NCI-H1092 (cell line): ENCODE measurements at regions not wholly inside any gene's neighbourhood (a gene's known extent, or its start where the extent isn't known, plus 50 kb on each side); places are given as distances from the start of the nearest gene placed in this dataset.

ENCODE experiments used
- DNase-seq: peaks from one replicate; lab custom pipeline; 2025; lab: John Stamatoyannopoulos, UW

DNA sequence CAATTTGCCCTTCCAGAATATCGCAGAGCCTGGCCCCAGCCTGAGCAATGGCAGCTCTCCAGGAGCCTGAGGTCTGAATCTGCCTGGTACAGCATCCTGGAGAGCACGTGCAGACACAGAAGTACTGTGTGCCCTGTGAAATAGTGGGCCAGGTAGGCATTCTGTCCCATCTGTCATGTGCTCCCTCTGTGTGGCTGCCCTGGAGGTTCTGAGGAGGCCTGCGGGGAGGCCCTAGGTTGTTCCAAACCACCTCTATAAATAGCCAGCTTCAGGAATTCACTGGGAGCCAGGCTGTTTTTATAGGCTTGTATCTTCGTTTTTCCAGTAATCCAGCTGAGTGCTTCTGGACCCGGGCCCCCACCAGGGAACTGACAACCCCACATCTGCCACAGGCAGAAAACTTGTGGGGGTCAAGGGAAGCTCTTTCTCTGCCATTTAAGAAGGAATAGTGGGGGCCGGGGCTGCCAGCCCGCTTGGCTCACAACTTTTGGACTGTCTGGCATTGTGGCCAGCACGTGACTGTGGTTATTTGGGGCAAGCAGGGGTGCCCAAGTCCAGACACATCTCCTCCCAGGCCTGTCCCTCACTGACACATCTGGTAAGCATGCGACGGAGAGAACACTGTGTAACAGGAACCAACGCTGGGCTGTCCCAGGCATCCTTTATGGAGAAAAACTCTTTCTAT is 356.3 kb upstream of the TNRC6C start:
- DNase-seq = no peak

- DNase-seq = no peak
Observed at GRCh38 chr17:77602883-77603640, 355.4 kb upstream of the TNRC6C start.

DNA sequence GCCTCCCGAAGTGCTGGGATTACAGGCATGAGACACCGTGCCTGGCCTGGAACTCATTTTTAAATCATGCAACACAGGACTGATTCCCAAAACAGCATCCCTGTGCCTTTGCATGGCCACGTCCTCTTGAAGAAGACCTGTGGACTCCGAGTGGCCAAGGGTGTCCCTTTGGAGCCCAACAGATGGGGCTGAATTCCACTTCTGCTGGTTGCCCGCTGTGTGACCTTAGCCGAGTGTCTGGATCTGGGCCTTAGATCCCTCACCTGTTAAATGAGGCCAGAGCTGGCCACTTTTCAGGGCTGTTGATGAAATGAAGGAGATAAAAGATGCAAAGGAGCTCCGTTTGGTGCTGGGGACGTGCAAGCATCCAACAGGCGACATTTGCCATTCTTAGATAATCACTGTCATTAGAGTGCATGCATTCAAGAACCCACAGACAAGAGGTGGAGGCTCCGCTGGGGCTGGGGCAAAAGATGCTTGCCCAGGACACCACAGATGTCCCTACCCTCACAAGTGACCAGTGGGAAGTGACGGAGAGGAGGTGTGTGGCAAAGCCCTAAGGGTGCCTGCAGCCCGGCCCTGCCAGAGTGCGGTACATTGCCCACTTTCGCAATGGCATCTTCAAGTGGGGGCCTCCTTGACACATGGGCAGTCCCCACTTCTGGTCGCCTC is 354.1 kb upstream of the TNRC6C start:
- no peak for DNase-seq

GRCh38 chr17:77604973-77605313 is 353.6 kb upstream of the TNRC6C start:
- DNase-seq = no peak

GRCh38 chr17:77606146-77606864 is 352.2 kb upstream of the TNRC6C start:
- DNase-seq = no peak

DNA sequence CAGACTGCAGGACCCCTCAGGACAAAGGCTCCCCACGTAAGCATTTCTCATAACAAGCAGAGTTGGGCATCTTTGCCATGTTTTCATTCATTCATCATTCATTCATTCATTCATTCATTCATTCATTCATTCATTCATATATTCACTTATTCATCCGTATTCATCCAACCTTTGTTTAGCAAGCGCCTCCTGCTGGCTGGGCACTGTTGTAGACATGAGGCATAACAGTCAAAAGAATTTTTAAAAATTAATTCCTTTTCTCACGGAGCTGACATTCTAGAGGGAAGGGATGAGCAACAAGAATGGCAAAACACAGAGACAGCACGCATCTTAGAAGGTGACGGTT is 351.7 kb upstream of the TNRC6C start:
- no peak for DNase-seq

DNA sequence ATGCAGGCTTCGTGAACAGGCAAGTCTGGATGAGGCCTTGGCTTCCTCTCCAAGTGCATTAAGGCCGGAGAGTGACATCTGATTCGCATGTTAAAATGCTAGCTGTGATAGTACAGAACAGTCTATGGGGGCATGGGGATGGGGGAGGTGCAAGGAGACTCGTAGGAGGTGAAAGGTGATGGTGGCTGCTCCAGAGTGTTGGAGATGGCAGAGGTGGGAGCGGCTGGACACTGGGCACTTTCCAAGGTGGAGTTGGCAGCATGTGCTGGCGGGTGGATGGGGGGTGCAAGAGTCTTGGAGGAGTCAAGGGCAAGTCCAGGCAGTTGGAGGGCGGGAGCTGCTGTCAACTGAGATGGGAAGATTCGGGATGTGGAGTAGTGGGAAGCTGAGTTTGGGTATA is 350.9 kb upstream of the TNRC6C start:
- no peak for DNase-seq

DNA sequence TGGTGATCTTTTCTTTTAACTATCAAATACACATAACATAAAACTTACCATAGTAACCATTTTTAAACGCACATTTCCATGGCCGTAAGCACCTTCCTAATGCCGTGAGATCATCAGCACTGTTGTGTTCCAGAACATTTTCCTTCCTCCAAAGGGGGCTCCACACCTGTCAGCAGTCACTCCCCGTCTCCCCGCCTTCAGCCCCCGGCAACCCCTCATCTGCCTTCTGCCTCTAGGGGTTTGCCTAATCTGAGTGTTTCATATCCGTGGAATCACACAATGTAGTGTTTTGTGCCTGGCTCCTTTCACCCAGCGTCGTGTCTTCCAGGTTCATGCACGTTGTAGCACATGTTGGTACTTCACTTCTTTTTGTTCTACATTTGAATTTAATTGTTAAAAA is 350.1 kb upstream of the TNRC6C start:
- DNase-seq = no peak

DNA sequence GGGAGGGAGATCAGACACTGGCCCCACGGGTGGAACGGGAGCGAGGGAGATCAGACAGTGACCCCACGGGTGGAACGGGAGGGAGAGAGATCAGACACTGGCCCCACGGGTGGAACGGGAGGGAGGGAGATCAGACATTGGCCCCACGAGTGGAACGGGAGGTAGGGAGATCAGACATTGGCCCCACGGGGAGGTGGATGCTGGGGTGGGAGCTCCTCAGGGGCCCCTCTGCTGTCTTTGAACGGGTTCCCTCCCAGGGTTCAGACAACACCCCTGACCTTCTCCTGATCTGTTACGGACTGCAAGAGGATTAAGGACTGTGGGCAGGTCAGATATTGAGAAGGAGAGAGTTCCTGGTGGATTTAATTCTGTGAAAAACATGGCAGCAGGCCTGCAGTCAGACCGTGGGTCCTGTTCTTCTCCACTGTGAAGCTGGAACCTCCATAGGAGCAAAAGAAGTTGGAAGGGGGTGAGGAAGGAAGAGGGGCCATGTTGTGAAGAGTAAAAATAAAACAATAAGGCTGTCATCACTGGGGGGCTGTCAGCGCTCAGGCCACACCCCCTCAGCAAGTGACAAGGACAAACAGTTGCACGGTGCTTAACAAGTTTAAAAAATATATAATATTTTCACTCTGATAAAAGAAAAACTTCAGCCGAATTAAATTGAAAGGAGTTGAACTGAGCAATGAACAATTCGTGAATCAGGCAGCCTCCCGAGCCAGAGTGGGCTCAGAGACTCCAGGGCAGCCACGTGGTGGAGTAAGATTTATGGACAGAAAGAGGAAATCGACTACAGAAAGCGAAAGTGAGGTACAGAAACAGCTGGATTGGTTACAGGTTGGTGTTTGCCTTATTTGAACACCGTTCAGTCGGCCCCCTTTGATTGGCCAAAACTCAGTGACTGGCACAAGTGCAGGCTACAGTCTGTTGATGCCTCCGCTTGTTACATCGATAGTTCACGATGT is 348.7 kb upstream of the TNRC6C start:
- no peak for DNase-seq

DNA sequence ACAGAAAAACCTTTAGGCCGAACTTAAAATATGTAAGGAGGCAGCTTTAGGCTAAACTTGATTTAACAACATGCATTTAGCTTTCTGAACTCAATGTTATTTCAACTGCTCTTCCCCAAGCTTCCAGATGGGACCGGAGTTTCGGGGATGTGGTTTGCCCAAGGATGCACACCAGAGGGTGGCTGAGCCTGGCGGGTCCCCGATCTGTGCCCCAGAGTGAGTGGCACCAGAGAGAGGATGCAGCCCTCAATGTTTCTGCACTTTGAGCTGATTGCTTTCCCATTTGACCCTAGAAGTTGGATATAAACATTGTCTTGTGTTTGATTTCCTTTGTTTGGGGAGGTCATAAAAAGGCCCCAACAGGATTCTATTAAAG is 348.0 kb upstream of the TNRC6C start:
- no peak for DNase-seq

DNA sequence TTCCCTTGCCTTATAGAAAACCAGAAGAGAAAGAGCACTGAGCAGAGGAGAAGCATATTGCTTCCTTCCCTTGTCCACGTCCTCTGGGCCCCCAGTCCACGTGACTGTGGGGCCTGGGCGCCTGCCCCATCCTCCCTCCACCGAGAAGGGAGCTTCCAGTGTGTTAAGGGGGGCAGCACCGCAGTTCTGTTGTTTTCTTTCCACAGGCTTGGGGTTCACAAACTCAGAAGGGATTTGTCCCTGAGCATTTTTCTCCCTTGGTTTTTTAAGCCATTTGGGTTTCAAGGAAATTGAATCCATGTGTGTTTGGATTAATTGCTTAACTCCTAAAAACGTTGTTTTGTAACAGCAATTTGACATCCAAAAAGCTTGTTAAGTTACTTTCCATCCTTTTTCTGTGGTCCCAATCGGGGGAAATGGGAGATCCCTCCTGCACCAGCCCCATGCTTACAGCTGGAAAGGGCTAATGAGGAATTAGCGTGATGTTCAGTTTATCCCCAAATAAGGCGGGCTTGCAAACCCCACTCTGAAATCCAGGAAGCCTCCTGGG is 347.5 kb upstream of the TNRC6C start:
- no peak for DNase-seq

DNA sequence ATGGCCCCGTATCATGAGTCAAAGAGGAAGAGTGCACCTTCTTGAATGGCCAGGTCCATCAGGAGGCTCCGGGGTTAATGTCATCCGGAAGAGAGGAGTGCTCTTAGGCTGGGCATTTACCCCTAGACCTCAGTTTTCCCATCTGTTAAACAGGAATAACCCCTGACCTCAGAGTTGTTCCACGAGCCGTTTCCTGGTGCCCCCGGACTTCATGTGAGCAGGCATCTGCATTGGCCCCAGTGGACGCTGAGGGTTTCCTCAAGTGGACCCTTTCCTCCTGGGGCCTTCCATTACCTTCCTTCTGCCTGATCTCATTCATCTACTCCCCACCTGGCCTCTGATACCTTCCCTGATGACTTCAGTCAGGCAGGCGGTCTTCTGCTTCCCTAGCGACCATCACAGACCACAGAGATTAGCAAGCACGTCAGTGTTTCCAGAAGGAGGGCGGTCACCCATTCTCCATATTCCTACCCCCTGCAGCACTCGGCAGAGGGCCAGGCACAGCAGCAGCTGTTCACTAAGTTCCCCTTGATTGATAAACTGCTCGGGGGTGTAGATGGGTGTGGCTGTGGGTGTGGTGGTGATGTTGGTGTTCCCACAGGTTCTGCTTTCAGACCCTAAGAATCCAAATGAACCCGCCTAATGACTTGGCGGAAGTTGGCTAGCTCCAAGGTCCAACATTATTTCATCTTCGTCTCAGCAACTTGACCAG is 346.6 kb upstream of the TNRC6C start:
- no peak for DNase-seq

DNA sequence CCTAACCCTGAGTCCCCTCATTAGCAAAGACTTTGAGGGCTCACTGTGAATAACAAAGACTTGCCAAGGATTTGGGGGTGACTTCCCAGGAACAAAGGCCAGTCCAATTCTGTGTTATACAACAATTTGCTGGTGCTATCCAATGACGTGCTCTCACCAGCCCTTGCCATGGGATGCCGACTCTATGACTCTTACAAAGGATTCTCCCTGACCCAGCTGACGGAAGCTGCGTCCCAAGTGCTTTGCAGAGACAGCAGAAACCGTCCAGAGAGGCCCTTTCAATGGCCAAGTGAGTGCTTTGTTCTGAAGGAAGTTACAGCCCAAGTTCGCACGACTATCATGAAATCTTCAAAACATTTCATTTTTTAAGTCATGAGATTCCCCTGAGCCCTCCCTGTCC is 345.3 kb upstream of the TNRC6C start:
- DNase-seq = no peak

DNA sequence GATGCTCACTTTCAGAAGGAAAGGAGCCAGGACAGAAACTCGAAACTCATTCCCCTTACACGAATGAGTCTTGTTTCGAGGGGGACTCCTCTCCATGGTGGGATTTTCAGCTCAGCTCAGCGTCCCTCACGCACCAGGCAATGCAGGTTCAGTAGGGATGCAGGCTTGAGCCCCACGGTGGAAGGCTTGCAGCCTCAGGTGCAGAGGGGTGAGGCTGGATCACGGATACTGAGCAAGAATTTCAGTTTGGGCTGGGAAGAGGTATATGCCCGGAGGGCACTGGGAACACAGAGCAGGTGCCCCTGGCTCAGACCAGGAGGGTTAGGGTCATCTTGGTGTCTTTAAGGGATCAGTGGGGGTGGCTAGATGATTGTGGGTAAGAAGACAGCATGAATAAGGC is 344.9 kb upstream of the TNRC6C start:
- DNase-seq = no peak

GRCh38 chr17:77615703-77616253 is 342.7 kb upstream of the TNRC6C start:
- DNase-seq = no peak

GRCh38 chr17:77616254-77616731 is 342.2 kb upstream of the TNRC6C start:
- no peak for DNase-seq

- DNase-seq = no peak
Observed at GRCh38 chr17:77617516-77617915, 341.0 kb upstream of the TNRC6C start.

- no peak for DNase-seq
Observed at GRCh38 chr17:77618173-77618572, 340.3 kb upstream of the TNRC6C start.

GRCh38 chr17:77618731-77619130 is 339.8 kb upstream of the TNRC6C start:
- DNase-seq = no peak

GRCh38 chr17:77619326-77619725 is 339.2 kb upstream of the TNRC6C start:
- DNase-seq = no peak
